OCI-LY7 (cell line): ENCODE measurements at regions not wholly inside any gene's neighbourhood (a gene's known extent, or its start where the extent isn't known, plus 50 kb on each side); places are given as distances from the start of the nearest gene placed in this dataset.
A peak's percentile ranks its signal among the peaks of the same experiment; 100 is the strongest.

Experiments used
- BruUV-seq: library from RNA; stranded (reverse); fragments of 400-500 nt; replicated peaks from 2 replicates; lab custom pipeline; 2021; lab: Mats Ljungman, UMichigan
- CTCF ChIA-PET: fragments of 300-600 bp; sonication (Branson Sonifier 250); formaldehyde crosslinking; loops from one replicate; lab custom pipeline; 2022; ENCODE audit warnings: antibody characterized with exemption; ENCODE audit not compliant: unreplicated experiment; lab: Charles Lee
- POLR2A ChIA-PET: fragments of 300-600 bp; sonication (Branson Sonifier 250); formaldehyde crosslinking; loops from one replicate; lab custom pipeline; 2022; ENCODE audit warnings: antibody characterized with exemption; lab: Charles Lee
- DNase-seq: peaks from one replicate; pipeline ENCODE4 v3.0.0-alpha.2; 2015; ENCODE audit warnings: low spot score
- H2AFZ ChIP-seq: fragments of 200-600 bp; sonication (generic), shearing (Covaris generic); 2 replicates; pipeline ENCODE4 v1.6.1; 2014; ENCODE audit warnings: mild to moderate bottlenecking, antibody characterized with exemption, low read length, moderate library complexity
- H3K27ac ChIP-seq: fragments of 200-600 bp; sonication (generic); 2 replicates; pipeline ENCODE4 v1.5.1; 2014; ENCODE audit warnings: mixed run types, low read depth, mild to moderate bottlenecking, moderate library complexity, low read length, inconsistent platforms; ENCODE audit not compliant: poor library complexity, severe bottlenecking
- H3K36me3 ChIP-seq: fragments of 200-600 bp; sonication (generic); 2 replicates; pipeline ENCODE4 v1.6.1; 2014; ENCODE audit warnings: mild to moderate bottlenecking, antibody characterized with exemption, low read length, moderate library complexity, mixed read lengths; ENCODE audit not compliant: insufficient read depth
- H3K4me1 ChIP-seq: fragments of 200-600 bp; sonication (generic); 2 replicates; pipeline ENCODE4 v1.5.1; 2014; ENCODE audit warnings: mild to moderate bottlenecking, low read length; ENCODE audit not compliant: insufficient read depth, poor library complexity, severe bottlenecking
- H3K4me2 ChIP-seq: fragments of 200-600 bp; sonication (generic); 2 replicates; pipeline ENCODE4 v1.6.1; 2014; ENCODE audit warnings: mild to moderate bottlenecking, low read length
- H3K4me3 ChIP-seq: fragments of 200-600 bp; sonication (generic); 2 replicates; pipeline ENCODE4 v1.5.1; 2014; ENCODE audit warnings: mild to moderate bottlenecking, low read depth, low read length; ENCODE audit not compliant: poor library complexity, severe bottlenecking
- H3K79me2 ChIP-seq: fragments of 200-600 bp; sonication (generic); 2 replicates; pipeline ENCODE4 v1.6.1; 2016; ENCODE audit warnings: low read depth, mild to moderate bottlenecking, low read length, moderate library complexity, mixed read lengths; ENCODE audit not compliant: insufficient read depth
- H3K9me2 ChIP-seq: fragments of 200-600 bp; sonication (generic); 2 replicates; pipeline ENCODE4 v1.6.1; 2016; ENCODE audit warnings: mild to moderate bottlenecking, low read length, mixed read lengths; ENCODE audit not compliant: insufficient read depth
- H3K9me3 ChIP-seq: fragments of 200-600 bp; sonication (generic); 2 replicates; pipeline ENCODE4 v1.6.1; 2014; ENCODE audit warnings: mild to moderate bottlenecking, mixed run types, low read length, mixed read lengths
- H4K20me1 ChIP-seq: fragments of 200-600 bp; sonication (generic); 2 replicates; pipeline ENCODE4 v1.6.1; 2014; ENCODE audit warnings: mild to moderate bottlenecking, antibody characterized with exemption, low read length, moderate library complexity, mixed read lengths; ENCODE audit not compliant: insufficient read depth
- CTCF ChIP-seq: fragments of 200-600 bp; sonication (generic); conservative IDR thresholded peaks from 2 replicates; pipeline ENCODE4 v1.5.1; 2014; ENCODE audit warnings: mild to moderate bottlenecking, antibody characterized with exemption, low read length, moderate library complexity, mixed read lengths
- EZH2phosphoT487 ChIP-seq: fragments of 200-600 bp; sonication (generic); IDR thresholded peaks from 2 replicates; pipeline ENCODE4 v1.6.1; 2018; ENCODE audit warnings: low read depth, borderline replicate concordance, mild to moderate bottlenecking, mixed run types, antibody characterized with exemption, low read length, moderate library complexity, mixed read lengths
- intact Hi-C: fragments of 100-400 bp; cut with micrococcal nuclease; formaldehyde crosslinking; loops from one replicate; pipeline ENCODE4 v1.10.0; 2022; ENCODE audit not compliant: unreplicated experiment

DNA sequence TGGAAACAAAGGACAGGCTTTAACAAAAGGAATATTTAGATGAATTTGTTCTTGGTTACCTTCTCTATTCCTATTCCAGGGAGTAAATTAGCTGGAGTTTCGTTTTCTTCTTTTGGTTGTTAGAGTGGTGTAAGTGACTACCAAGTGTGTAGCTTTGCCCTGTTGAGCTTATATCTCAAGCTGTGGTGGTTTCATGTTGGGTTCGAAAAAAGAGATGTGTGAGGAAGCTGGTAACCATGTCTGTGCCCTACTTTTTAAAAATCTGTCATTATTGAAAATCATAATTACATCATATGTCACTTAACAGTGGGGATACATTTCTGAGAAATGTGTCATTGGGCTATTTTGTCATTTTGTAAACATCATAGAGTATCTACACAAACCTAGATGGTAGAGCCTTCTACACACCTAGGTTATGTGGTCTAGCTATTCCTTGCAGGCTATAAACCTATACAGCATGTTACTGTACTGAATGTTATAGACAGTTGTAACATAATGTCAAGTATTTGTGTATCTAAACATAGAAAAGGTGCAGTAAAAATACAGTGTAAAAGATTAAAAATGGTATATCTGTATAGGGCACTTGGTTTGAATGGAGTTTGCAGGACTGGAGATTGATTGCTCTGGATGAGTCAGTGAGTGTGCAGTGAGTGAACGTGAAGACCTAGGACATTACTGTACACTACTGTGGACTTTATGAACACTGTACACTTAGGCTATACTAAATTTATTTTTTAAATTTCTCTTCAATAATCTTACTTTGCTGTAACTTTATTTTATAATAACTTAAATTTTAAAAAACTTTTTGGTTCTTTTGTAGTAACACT, 90.4 kb downstream of the SEPTIN7 start:
- Histone ChIP-seq H3K4me1 (peaks cover 12% of the 10 kb centered on the region), H3K4me3 (no peak overlapping the region), H2AFZ (no peak overlapping the region), H3K79me2 (no peaks in the 10 kb centered on the region), H3K36me3 (peaks cover 83% of the 10 kb centered on the region), H3K4me2 (no peak overlapping the region), H3K27ac (no peak overlapping the region), H3K9me3 (no peaks in the 10 kb centered on the region; the same call in 1 of the 2 replicates), H4K20me1 (no peaks in the 10 kb centered on the region), H3K9me2 (no peaks in the 10 kb centered on the region)
- intact Hi-C loops = no loop called here
- no peak for DNase-seq
- ChIA-PET POLR2A (interaction anchor here (0.5 to 1.5 kb wide), 11 partner anchors 10 to 478 kb away, joined by 3 to 5 read pairs (median 3); partner anchors contain the start of gene SEPTIN7), CTCF (no interaction called here)
- TF ChIP-seq CTCF (no peak), EZH2phosphoT487 (no peak)
- TSS peak; percentile 7 for BruUV-seq

DNA sequence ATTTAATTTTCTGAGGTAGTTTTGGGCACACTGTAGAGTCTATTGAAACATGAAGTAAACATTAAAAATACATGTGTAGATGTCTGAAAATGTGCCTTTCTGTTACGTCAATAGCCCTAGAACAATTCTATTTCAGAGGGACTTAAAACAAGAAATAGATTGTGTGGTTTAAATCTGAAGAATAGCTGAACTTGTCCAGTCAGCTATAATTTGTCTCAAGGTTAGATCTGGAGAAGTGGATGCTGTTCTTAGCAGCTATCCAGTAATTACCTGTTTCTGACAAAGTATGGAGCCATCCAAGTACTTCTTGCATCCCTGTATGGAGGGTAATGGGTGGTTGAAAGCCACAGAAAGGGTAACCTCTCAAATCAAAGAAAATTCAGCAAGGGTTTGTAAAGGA, 92.8 kb downstream of the SEPTIN7 start:
- TF ChIP-seq CTCF (no peak), EZH2phosphoT487 (no peak)
- Histone ChIP-seq H3K4me3 (no peak overlapping the region), H3K36me3 (peaks cover 87% of the 10 kb centered on the region), H2AFZ (no peak overlapping the region), H3K4me1 (peaks cover 12% of the 10 kb centered on the region), H3K27ac (no peak overlapping the region), H3K9me3 (no peaks in the 10 kb centered on the region; the same call in 1 of the 2 replicates), H3K4me2 (no peak overlapping the region), H3K9me2 (no peaks in the 10 kb centered on the region), H4K20me1 (no peaks in the 10 kb centered on the region), H3K79me2 (no peaks in the 10 kb centered on the region)
- ChIA-PET CTCF (no interaction called here), POLR2A (interaction anchor here (1.1 kb wide), 1 partner anchor 170 kb away, joined by 3 read pairs; no protein-coding TSS in a partner anchor)
- no TSS peak for BruUV-seq
- intact Hi-C loops = no loop called here
- no peak for DNase-seq

DNA sequence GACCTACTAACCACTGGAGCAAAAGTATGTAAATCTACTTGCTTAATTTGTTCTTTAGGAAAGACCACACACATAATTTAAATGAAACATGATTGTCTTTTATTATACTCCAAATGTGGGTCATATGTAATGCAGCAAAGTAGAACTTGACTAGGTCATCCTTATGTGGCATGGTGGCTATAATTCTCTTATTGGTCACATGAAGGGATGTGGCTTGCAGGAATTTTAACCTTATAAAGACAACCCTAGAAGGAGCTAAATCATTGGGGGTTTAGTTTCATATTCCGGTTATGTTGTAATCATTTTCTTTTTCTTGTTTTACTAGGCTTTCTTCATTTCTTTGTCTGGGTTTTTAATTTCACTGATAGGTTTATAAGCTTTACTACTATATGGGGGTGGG, 93.9 kb downstream of the SEPTIN7 start:
- H3K4me1 ChIP-seq = peaks cover 11% of the 10 kb centered on the region
- no TSS peak for BruUV-seq
- CTCF ChIA-PET = no interaction called here
- H2AFZ ChIP-seq = no peak overlapping the region
- H3K4me2 ChIP-seq = no peak overlapping the region
- H3K27ac ChIP-seq = no peak overlapping the region
- H3K79me2 ChIP-seq = no peaks in the 10 kb centered on the region
- no peaks in the 10 kb centered on the region; the same call in 1 of the 2 replicates for H3K9me3 ChIP-seq
- H3K36me3 ChIP-seq = peaks cover 87% of the 10 kb centered on the region
- no peak for DNase-seq
- no peaks in the 10 kb centered on the region for H3K9me2 ChIP-seq
- no peak overlapping the region for H3K4me3 ChIP-seq
- TF ChIP-seq EZH2phosphoT487 (no peak), CTCF (no peak)
- no peaks in the 10 kb centered on the region for H4K20me1 ChIP-seq
- POLR2A ChIA-PET = interaction anchor here (0.6 kb wide), 1 partner anchor 12 kb away, joined by 3 read pairs; no protein-coding TSS in a partner anchor
- intact Hi-C loops = no loop called here
